SH-SY5Y (cell line): ENCODE measurements at regions not wholly inside any gene's neighbourhood (a gene's known extent, or its start where the extent isn't known, plus 50 kb on each side); places are given as distances from the start of the nearest gene placed in this dataset.

Experiments
- GATA2 ChIP-seq: IDR thresholded peaks from 2 replicates; pipeline ENCODE4 v1.6.1; 2011; ENCODE audit warnings: mild to moderate bottlenecking, low read depth, low read length
- GATA3 ChIP-seq: IDR thresholded peaks from 2 replicates; pipeline ENCODE4 v1.6.1; 2011; ENCODE audit warnings: low read depth, mild to moderate bottlenecking, low read length, moderate library complexity

DNA sequence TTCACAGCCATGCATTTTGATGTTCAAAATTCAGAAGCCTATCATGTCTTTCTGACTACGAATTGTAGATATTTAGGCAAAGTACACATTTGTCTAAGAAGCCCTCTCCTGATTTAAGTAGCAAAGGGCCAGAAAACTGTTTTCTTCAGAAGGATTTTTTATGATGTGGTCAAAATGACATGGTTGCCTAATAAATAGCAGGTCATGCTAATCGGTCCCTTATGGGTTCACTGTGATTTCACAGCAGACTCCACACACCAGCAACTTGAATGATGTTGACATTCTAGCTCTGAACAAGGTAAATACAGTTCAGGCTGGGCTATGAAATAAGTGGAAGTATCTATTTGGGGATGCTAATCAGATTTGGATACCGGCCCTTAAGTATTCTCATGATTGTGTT, 178.7 kb upstream of the DPYD start:
- TF ChIP-seq GATA2 (no peak), GATA3 (no peak)
